ENCODE measurements at regions not wholly inside any gene's neighbourhood (a gene's known extent, or its start where the extent isn't known, plus 50 kb on each side); places are given as distances from the start of the nearest gene placed in this dataset.

DNA sequence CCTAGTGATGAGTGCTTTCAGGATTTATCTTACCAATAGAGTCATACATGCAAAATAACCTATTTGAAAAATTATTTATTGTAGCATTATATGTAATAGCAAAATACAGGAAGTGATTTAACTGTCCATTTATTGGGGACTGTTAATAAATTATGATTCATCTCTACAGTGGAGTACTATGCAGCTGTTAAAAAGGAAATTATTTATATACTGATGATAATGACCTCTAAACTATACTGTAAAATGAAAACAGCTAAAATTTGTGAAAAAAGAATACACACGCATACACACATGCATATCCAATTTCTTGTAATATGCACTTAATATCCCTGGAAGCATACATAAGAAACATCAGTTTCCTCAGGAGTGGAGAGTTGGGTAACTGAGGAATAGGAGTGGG is 58.0 kb upstream of the PALM2AKAP2 start:
- in situ Hi-C loops (cut with HindIII; ENCODE audit: low sequenced_read_pairs): no loop called here
- no peak for DNase-seq (ENCODE audit: low spot score)

DNA sequence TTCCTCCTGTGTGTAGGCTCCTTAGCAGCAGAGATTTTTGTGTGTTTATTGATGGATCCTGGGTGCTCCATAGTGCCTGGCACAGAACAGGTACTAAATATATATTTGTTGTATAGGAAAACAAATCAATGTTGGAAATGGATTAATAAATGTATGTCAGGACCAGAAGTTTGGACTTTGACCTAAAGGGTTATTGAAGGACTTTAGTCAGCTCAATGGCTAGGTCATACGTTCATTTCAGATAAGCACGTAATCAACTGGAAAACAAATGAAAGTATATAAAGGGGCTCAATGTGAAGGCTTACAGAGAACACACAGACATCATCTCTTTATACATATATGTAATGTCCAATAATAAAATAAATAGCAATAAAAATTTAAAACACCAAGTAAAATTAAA is 56.2 kb upstream of the PALM2AKAP2 start:
- in situ Hi-C loops (cut with HindIII; ENCODE audit: low sequenced_read_pairs): no loop called here
- DNase-seq (ENCODE audit: low spot score): no peak

- no peak for DNase-seq (ENCODE audit: low spot score)
- in situ Hi-C loops (cut with HindIII; ENCODE audit: low sequenced_read_pairs): no loop called here
Measured at GRCh38 chr9:109725460-109725859, 54.5 kb upstream of the PALM2AKAP2 start.

GRCh38 chr9:109726119-109726518 is 53.9 kb upstream of the PALM2AKAP2 start:
- in situ Hi-C loops (cut with HindIII; ENCODE audit: low sequenced_read_pairs): no loop called here
- DNase-seq (ENCODE audit: low spot score): no peak

DNA sequence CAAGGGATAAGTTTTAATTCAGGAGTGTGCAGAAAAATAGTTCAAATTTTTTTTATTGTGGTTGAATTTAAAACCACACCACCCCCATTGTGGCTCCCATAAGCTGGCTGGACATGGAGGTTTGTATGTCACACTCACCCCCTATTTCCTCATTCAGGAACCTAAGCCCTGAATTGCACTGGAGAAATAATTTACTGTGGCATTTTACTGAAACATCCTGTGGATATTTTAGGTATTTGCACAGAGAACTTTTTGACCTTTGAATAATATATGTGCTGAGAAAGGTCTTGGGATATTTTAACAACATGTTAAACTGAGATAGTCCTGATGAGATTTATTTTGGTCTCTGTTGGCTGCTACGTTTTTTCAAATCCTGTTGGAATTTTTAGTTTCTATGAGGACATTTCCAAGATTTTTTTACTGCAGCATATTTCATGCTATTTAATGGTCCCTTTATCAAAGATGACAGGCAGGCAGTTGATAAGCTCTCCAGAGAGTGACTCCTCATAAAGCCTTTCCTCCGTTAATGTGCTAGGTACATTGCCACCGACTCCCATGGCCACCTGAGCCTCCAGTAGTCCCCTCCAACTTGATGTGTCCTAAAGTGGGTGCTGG is 51.2 kb upstream of the PALM2AKAP2 start:
- in situ Hi-C loops (cut with HindIII; ENCODE audit: low sequenced_read_pairs): no loop called here
- no peak for DNase-seq (ENCODE audit: low spot score)

GRCh38 chr9:109729513-109729912 is 50.5 kb upstream of the PALM2AKAP2 start:
- no peak for DNase-seq (ENCODE audit: low spot score)
- in situ Hi-C loops (cut with HindIII; ENCODE audit: low sequenced_read_pairs): no loop called here

Data from G401 (cell line).